NCI-H510A treated with DMSO at 0.1 percent for 48 hours (cell line): ENCODE measurements at regions not wholly inside any gene's neighbourhood (a gene's known extent, or its start where the extent isn't known, plus 50 kb on each side); places are given as distances from the start of the nearest gene placed in this dataset.

Experiments
- DNase-seq: peaks from one replicate; lab custom pipeline; 2025; lab: John Stamatoyannopoulos, UW

- no peak for DNase-seq
These were observed 690.2 kb upstream of the POU3F3 start for GRCh38 chr2:104163611-104164130.

GRCh38 chr2:104164721-104165252, 689.1 kb upstream of the POU3F3 start:
- DNase-seq, result no peak

- peak; percentile 41 for DNase-seq
These were observed 676.7 kb upstream of the POU3F3 start for GRCh38 chr2:104177179-104177578.

GRCh38 chr2:104179644-104180043, 674.3 kb upstream of the POU3F3 start:
- no peak for DNase-seq

GRCh38 chr2:104200533-104201168, 653.3 kb upstream of the POU3F3 start:
- DNase-seq, result no peak

- DNase-seq, result no peak
These were observed 640.2 kb upstream of the POU3F3 start for GRCh38 chr2:104213758-104214157.

- no peak for DNase-seq
These were observed 638.4 kb upstream of the POU3F3 start for GRCh38 chr2:104215269-104216161.

- DNase-seq, result no peak
These were observed 620.3 kb upstream of the POU3F3 start for GRCh38 chr2:104233591-104233990.

- DNase-seq, result no peak
These were observed 617.4 kb upstream of the POU3F3 start for GRCh38 chr2:104236491-104236890.

GRCh38 chr2:104240984-104241383, 612.9 kb upstream of the POU3F3 start:
- DNase-seq, result no peak

- DNase-seq, result no peak
These were observed 604.3 kb upstream of the POU3F3 start for GRCh38 chr2:104249629-104250028.

- DNase-seq, result no peak
These were observed 603.3 kb upstream of the POU3F3 start for GRCh38 chr2:104250635-104251034.

- DNase-seq, result no peak
These were observed 599.9 kb upstream of the POU3F3 start for GRCh38 chr2:104254017-104254416.

- DNase-seq, result no peak
These were observed 591.2 kb upstream of the POU3F3 start for GRCh38 chr2:104262714-104263113.

GRCh38 chr2:104279646-104280045, 574.3 kb upstream of the POU3F3 start:
- no peak for DNase-seq

- DNase-seq, result no peak
These were observed 573.7 kb upstream of the POU3F3 start for GRCh38 chr2:104280216-104280615.

GRCh38 chr2:104286841-104287240, 567.1 kb upstream of the POU3F3 start:
- no peak for DNase-seq

- DNase-seq, result no peak
These were observed 564.0 kb upstream of the POU3F3 start for GRCh38 chr2:104289651-104290565.

- no peak for DNase-seq
These were observed 563.4 kb upstream of the POU3F3 start for GRCh38 chr2:104290566-104290891.

GRCh38 chr2:104312684-104313083, 541.2 kb upstream of the POU3F3 start:
- DNase-seq, result no peak

- DNase-seq, result no peak
These were observed 535.8 kb upstream of the POU3F3 start for GRCh38 chr2:104318001-104318665.
